Testis (tissue), 2 donors: ENCODE measurements at regions not wholly inside any gene's neighbourhood (a gene's known extent, or its start where the extent isn't known, plus 50 kb on each side); places are given as distances from the start of the nearest gene placed in this dataset.

Experiments used
- CTCF ChIP-seq, 3 experiments: fragments of 450-650 bp in 2 of 3; fragments of 200-600 bp in 1 of 3; sonication (generic) in 1 of 3; IDR thresholded peaks; one replicate each; pipeline ENCODE4 v1.5.1; 2016 to 2019; ENCODE audit warnings: antibody characterized with exemption in 3 of 3, mild to moderate bottlenecking in 2 of 3, moderate library complexity in 1 of 3
- POLR2A ChIP-seq: fragments of 450-650 bp; IDR thresholded peaks from one replicate; pipeline ENCODE4 v1.6.1; 2017; ENCODE audit warnings: antibody characterized with exemption, mild to moderate bottlenecking, moderate library complexity

- TF ChIP-seq CTCF (IDR thresholded peaks at IDR 0.05) (no peak), POLR2A (no peak)
These were observed 167.5 kb downstream of the ZNF281 start for GRCh38 chr1:200242110-200243041.
